GM18508 (cell line): ENCODE measurements at regions not wholly inside any gene's neighbourhood (a gene's known extent, or its start where the extent isn't known, plus 50 kb on each side); places are given as distances from the start of the nearest gene placed in this dataset.
A peak's percentile ranks its signal among the peaks of the same experiment; 100 is the strongest.

ENCODE experiments used
- ATAC-seq: cut with Tn5 transposase; IDR thresholded peaks from one replicate; pipeline ENCODE4 v1.9.1; 2021; ENCODE audit warnings: moderate number of reproducible peaks; ENCODE audit not compliant: insufficient read depth, unreplicated experiment

DNA sequence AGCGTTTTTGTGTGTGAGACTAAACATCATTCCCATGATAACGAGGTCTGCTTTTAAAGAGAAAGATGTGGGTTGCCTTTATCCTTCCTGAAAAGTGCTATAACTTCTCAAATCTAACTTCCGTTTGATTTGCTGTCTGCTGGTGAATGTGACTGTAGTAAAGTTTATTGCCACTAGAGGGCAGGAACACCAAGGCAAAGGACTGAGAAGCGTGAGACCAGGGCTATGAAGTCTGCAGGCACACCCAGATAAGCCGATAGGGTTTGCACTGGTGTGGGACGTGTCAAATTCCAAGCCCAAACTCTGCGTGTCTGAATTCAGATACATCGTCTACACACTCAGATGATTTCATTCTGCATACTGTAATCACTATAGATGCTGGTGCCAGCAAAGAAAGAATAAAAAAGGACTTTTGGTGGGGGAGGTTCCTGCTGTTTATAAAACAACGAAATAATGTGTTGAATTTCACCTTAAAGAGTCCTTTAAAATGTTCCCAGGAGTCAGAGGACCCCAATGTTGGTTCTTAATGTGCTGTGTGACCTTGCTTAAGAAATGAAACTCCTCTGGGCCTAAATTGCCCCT is 87.2 kb downstream of the PTTG1 start:
- ATAC-seq: peak; percentile 64

DNA sequence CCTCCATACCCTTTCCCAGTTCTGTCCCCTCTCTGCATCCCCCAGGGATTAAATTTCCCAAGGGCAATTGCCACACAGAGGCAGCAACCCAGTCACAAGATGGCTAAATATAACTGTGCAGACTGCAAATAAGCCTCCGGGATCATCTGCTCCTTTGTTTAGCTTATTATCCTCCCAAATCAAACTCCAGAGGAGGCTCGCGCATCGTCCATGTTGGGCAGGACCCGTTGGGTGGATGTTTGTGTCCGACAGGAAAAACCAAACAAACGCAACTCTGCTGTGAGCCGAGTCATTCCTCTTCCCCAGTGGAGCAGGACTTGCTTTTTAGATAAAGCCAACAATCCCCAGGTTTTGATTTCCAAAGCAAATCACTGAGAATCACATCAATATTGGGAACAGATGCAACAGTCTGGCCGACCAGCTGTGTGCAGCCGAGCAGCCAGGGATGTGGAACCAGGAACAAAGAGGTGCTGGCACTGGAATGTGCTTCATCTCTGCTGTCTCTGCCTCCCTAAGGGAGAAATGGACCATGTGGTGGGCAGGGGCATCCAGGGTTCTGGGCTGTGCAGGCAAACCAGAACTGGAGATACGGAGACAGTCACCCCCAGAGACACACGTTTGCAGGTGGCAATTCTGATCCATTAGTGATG is 89.8 kb downstream of the PTTG1 start:
- ATAC-seq: no peak
